NCI-H2171 treated with DMSO at 0.1 percent for 48 hours (cell line): ENCODE measurements at regions not wholly inside any gene's neighbourhood (a gene's known extent, or its start where the extent isn't known, plus 50 kb on each side); places are given as distances from the start of the nearest gene placed in this dataset.
"Not testable (repeated sequence)": the region's sequence is repeated elsewhere in the genome, so short reads cannot be mapped to it uniquely, and the experiment has no call there.

Source experiments
- DNase-seq: peaks from one replicate; lab custom pipeline; 2025; lab: John Stamatoyannopoulos, UW

GRCh38 chr7:54115028-54115763 is 427.0 kb upstream of the VSTM2A start:
- no peak for DNase-seq

- no peak for DNase-seq
Observed at GRCh38 chr7:54116956-54117355, 425.2 kb upstream of the VSTM2A start.

GRCh38 chr7:54129035-54129434 is 413.1 kb upstream of the VSTM2A start:
- DNase-seq, result no peak

- no peak for DNase-seq
Observed at GRCh38 chr7:54141576-54141975, 400.6 kb upstream of the VSTM2A start.

GRCh38 chr7:54145716-54146115 is 396.5 kb upstream of the VSTM2A start:
- no peak for DNase-seq

- DNase-seq, result no peak
Observed at GRCh38 chr7:54153462-54153861, 388.7 kb upstream of the VSTM2A start.

- no peak for DNase-seq
Observed at GRCh38 chr7:54159088-54159487, 383.1 kb upstream of the VSTM2A start.

GRCh38 chr7:54161621-54162020 is 380.6 kb upstream of the VSTM2A start:
- no peak for DNase-seq

GRCh38 chr7:54166419-54166818 is 375.8 kb upstream of the VSTM2A start:
- DNase-seq, result no peak

- DNase-seq, result no peak
Observed at GRCh38 chr7:54179321-54180029, 362.7 kb upstream of the VSTM2A start.

GRCh38 chr7:54180796-54181195 is 361.4 kb upstream of the VSTM2A start:
- no peak for DNase-seq

GRCh38 chr7:54183055-54183454 is 359.1 kb upstream of the VSTM2A start:
- DNase-seq, result no peak

- no peak for DNase-seq
Observed at GRCh38 chr7:54186336-54186735, 355.8 kb upstream of the VSTM2A start.

GRCh38 chr7:54187886-54188685 is 354.1 kb upstream of the VSTM2A start:
- no peak for DNase-seq

GRCh38 chr7:54188843-54189242 is 353.3 kb upstream of the VSTM2A start:
- DNase-seq, result no peak

GRCh38 chr7:54189330-54189729 is 352.8 kb upstream of the VSTM2A start:
- no peak for DNase-seq

- no peak for DNase-seq
Observed at GRCh38 chr7:54201501-54201900, 340.7 kb upstream of the VSTM2A start.

- no peak for DNase-seq
Observed at GRCh38 chr7:54215424-54215823, 326.8 kb upstream of the VSTM2A start.

GRCh38 chr7:54226030-54226429 is 316.1 kb upstream of the VSTM2A start:
- DNase-seq, result not testable (repeated sequence)

GRCh38 chr7:54242776-54243175 is 299.4 kb upstream of the VSTM2A start:
- no peak for DNase-seq

- no peak for DNase-seq
Observed at GRCh38 chr7:54245020-54245419, 297.2 kb upstream of the VSTM2A start.

GRCh38 chr7:54249686-54250085 is 292.5 kb upstream of the VSTM2A start:
- DNase-seq, result no peak
